ENCODE measurements at regions not wholly inside any gene's neighbourhood (a gene's known extent, or its start where the extent isn't known, plus 50 kb on each side); places are given as distances from the start of the nearest gene placed in this dataset.

- WGBS (ENCODE audit: insufficient coverage, low lambda C conversion rate), result 100% methylated on average over 1 of the region's 4 CpGs
- H3K27me3 ChIP-seq (ENCODE audit: control insufficient read depth, insufficient read depth, low read length), result no peaks in the 10 kb centered on the region
- no peak overlapping the region for H3K27ac ChIP-seq (ENCODE audit: low read length)
- H3K4me3 ChIP-seq (ENCODE audit: low read length), result no peak overlapping the region
- H3K9me3 ChIP-seq (ENCODE audit: control insufficient read depth, low read depth, low read length), result no peaks in the 10 kb centered on the region
- DNase-seq, result no peak
- no peaks in the 10 kb centered on the region for H3K36me3 ChIP-seq (ENCODE audit: control insufficient read depth, insufficient read depth, low read length)
- no peaks in the 10 kb centered on the region for H3K4me1 ChIP-seq (ENCODE audit: control insufficient read depth, insufficient read depth, low read length)
Measured at GRCh38 chr3:178181784-178182183, 354.5 kb upstream of the KCNMB2 start.

- no peaks in the 10 kb centered on the region for H3K4me1 ChIP-seq (ENCODE audit: control insufficient read depth, insufficient read depth, low read length)
- H3K27ac ChIP-seq (ENCODE audit: low read length), result no peak overlapping the region
- no peak for DNase-seq
- WGBS (ENCODE audit: insufficient coverage, low lambda C conversion rate), result no CpG with 5 or more reads among the region's 5 CpGs
- no peaks in the 10 kb centered on the region for H3K27me3 ChIP-seq (ENCODE audit: control insufficient read depth, insufficient read depth, low read length)
- H3K9me3 ChIP-seq (ENCODE audit: control insufficient read depth, low read depth, low read length), result no peaks in the 10 kb centered on the region
- H3K4me3 ChIP-seq (ENCODE audit: low read length), result no peak overlapping the region
- no peaks in the 10 kb centered on the region for H3K36me3 ChIP-seq (ENCODE audit: control insufficient read depth, insufficient read depth, low read length)
Measured at GRCh38 chr3:178182337-178182779, 353.9 kb upstream of the KCNMB2 start.

- no peak overlapping the region for H3K27ac ChIP-seq (ENCODE audit: low read length)
- H3K4me3 ChIP-seq (ENCODE audit: low read length), result no peak overlapping the region
- H3K9me3 ChIP-seq (ENCODE audit: control insufficient read depth, low read depth, low read length), result no peaks in the 10 kb centered on the region
- no peak for DNase-seq
- WGBS (ENCODE audit: insufficient coverage, low lambda C conversion rate), result 100% methylated on average over 2 of the region's 2 CpGs
- H3K4me1 ChIP-seq (ENCODE audit: control insufficient read depth, insufficient read depth, low read length), result no peaks in the 10 kb centered on the region
- H3K27me3 ChIP-seq (ENCODE audit: control insufficient read depth, insufficient read depth, low read length), result no peaks in the 10 kb centered on the region
- no peaks in the 10 kb centered on the region for H3K36me3 ChIP-seq (ENCODE audit: control insufficient read depth, insufficient read depth, low read length)
Measured at GRCh38 chr3:178184833-178185232, 351.4 kb upstream of the KCNMB2 start.

- no peak for DNase-seq
- no peaks in the 10 kb centered on the region for H3K4me1 ChIP-seq (ENCODE audit: control insufficient read depth, insufficient read depth, low read length)
- no peak overlapping the region for H3K27ac ChIP-seq (ENCODE audit: low read length)
- no peaks in the 10 kb centered on the region for H3K27me3 ChIP-seq (ENCODE audit: control insufficient read depth, insufficient read depth, low read length)
- WGBS (ENCODE audit: insufficient coverage, low lambda C conversion rate), result 100% methylated on average over 4 of the region's 4 CpGs
- no peaks in the 10 kb centered on the region for H3K36me3 ChIP-seq (ENCODE audit: control insufficient read depth, insufficient read depth, low read length)
- no peak overlapping the region for H3K4me3 ChIP-seq (ENCODE audit: low read length)
- no peaks in the 10 kb centered on the region for H3K9me3 ChIP-seq (ENCODE audit: control insufficient read depth, low read depth, low read length)
Measured at GRCh38 chr3:178186666-178187065, 349.6 kb upstream of the KCNMB2 start.

GRCh38 chr3:178189854-178190253 is 346.4 kb upstream of the KCNMB2 start:
- Histone ChIP-seq H3K27ac (ENCODE audit: low read length) (no peak overlapping the region), H3K4me3 (ENCODE audit: low read length) (no peak overlapping the region), H3K9me3 (ENCODE audit: control insufficient read depth, low read depth, low read length) (no peaks in the 10 kb centered on the region), H3K36me3 (ENCODE audit: control insufficient read depth, insufficient read depth, low read length) (no peaks in the 10 kb centered on the region), H3K27me3 (ENCODE audit: control insufficient read depth, insufficient read depth, low read length) (no peaks in the 10 kb centered on the region), H3K4me1 (ENCODE audit: control insufficient read depth, insufficient read depth, low read length) (no peaks in the 10 kb centered on the region)
- DNase-seq, result no peak
- WGBS (ENCODE audit: insufficient coverage, low lambda C conversion rate), result 90% methylated on average over 2 of the region's 3 CpGs

- Histone ChIP-seq H3K4me3 (ENCODE audit: low read length) (no peak overlapping the region), H3K36me3 (ENCODE audit: control insufficient read depth, insufficient read depth, low read length) (no peaks in the 10 kb centered on the region), H3K27me3 (ENCODE audit: control insufficient read depth, insufficient read depth, low read length) (no peaks in the 10 kb centered on the region), H3K9me3 (ENCODE audit: control insufficient read depth, low read depth, low read length) (no peaks in the 10 kb centered on the region), H3K27ac (ENCODE audit: low read length) (no peak overlapping the region), H3K4me1 (ENCODE audit: control insufficient read depth, insufficient read depth, low read length) (no peaks in the 10 kb centered on the region)
- no peak for DNase-seq
- WGBS (ENCODE audit: insufficient coverage, low lambda C conversion rate), result no CpG with 5 or more reads among the region's 1 CpG
Measured at GRCh38 chr3:178193846-178194245, 342.4 kb upstream of the KCNMB2 start.

GRCh38 chr3:178194539-178194938 is 341.7 kb upstream of the KCNMB2 start:
- no peak overlapping the region for H3K27ac ChIP-seq (ENCODE audit: low read length)
- no peak overlapping the region for H3K4me3 ChIP-seq (ENCODE audit: low read length)
- no peak for DNase-seq
- H3K9me3 ChIP-seq (ENCODE audit: control insufficient read depth, low read depth, low read length), result no peaks in the 10 kb centered on the region
- no peaks in the 10 kb centered on the region for H3K36me3 ChIP-seq (ENCODE audit: control insufficient read depth, insufficient read depth, low read length)
- 93% methylated on average over 3 of the region's 4 CpGs for WGBS (ENCODE audit: insufficient coverage, low lambda C conversion rate)
- no peaks in the 10 kb centered on the region for H3K27me3 ChIP-seq (ENCODE audit: control insufficient read depth, insufficient read depth, low read length)
- H3K4me1 ChIP-seq (ENCODE audit: control insufficient read depth, insufficient read depth, low read length), result no peaks in the 10 kb centered on the region

- H3K27me3 ChIP-seq (ENCODE audit: control insufficient read depth, insufficient read depth, low read length), result no peaks in the 10 kb centered on the region
- no peaks in the 10 kb centered on the region for H3K36me3 ChIP-seq (ENCODE audit: control insufficient read depth, insufficient read depth, low read length)
- WGBS (ENCODE audit: insufficient coverage, low lambda C conversion rate), result 93% methylated on average over 2 of the region's 2 CpGs
- no peak for DNase-seq
- H3K9me3 ChIP-seq (ENCODE audit: control insufficient read depth, low read depth, low read length), result no peaks in the 10 kb centered on the region
- no peaks in the 10 kb centered on the region for H3K4me1 ChIP-seq (ENCODE audit: control insufficient read depth, insufficient read depth, low read length)
- H3K4me3 ChIP-seq (ENCODE audit: low read length), result no peak overlapping the region
- H3K27ac ChIP-seq (ENCODE audit: low read length), result no peak overlapping the region
Measured at GRCh38 chr3:178195824-178196223, 340.4 kb upstream of the KCNMB2 start.

- Histone ChIP-seq H3K27me3 (ENCODE audit: control insufficient read depth, insufficient read depth, low read length) (no peaks in the 10 kb centered on the region), H3K4me3 (ENCODE audit: low read length) (no peak overlapping the region), H3K9me3 (ENCODE audit: control insufficient read depth, low read depth, low read length) (no peaks in the 10 kb centered on the region), H3K4me1 (ENCODE audit: control insufficient read depth, insufficient read depth, low read length) (peaks cover 8% of the 10 kb centered on the region), H3K27ac (ENCODE audit: low read length) (no peak overlapping the region), H3K36me3 (ENCODE audit: control insufficient read depth, insufficient read depth, low read length) (no peaks in the 10 kb centered on the region)
- WGBS (ENCODE audit: insufficient coverage, low lambda C conversion rate), result 40% methylated on average over 1 of the region's 1 CpG
- DNase-seq, result no peak
Measured at GRCh38 chr3:178198329-178198728, 337.9 kb upstream of the KCNMB2 start.

- Histone ChIP-seq H3K9me3 (ENCODE audit: control insufficient read depth, low read depth, low read length) (no peaks in the 10 kb centered on the region), H3K4me1 (ENCODE audit: control insufficient read depth, insufficient read depth, low read length) (peaks cover 8% of the 10 kb centered on the region), H3K27me3 (ENCODE audit: control insufficient read depth, insufficient read depth, low read length) (no peaks in the 10 kb centered on the region), H3K4me3 (ENCODE audit: low read length) (no peak overlapping the region), H3K27ac (ENCODE audit: low read length) (no peak overlapping the region), H3K36me3 (ENCODE audit: control insufficient read depth, insufficient read depth, low read length) (no peaks in the 10 kb centered on the region)
- DNase-seq, result no peak
- no CpG with 5 or more reads among the region's 5 CpGs for WGBS (ENCODE audit: insufficient coverage, low lambda C conversion rate)
Measured at GRCh38 chr3:178200316-178200715, 335.9 kb upstream of the KCNMB2 start.

- no peak for DNase-seq
- WGBS (ENCODE audit: insufficient coverage, low lambda C conversion rate), result no CpG with 5 or more reads among the region's 1 CpG
- H3K27ac ChIP-seq (ENCODE audit: low read length), result peak overlapping the region; percentile 38
- no peaks in the 10 kb centered on the region for H3K27me3 ChIP-seq (ENCODE audit: control insufficient read depth, insufficient read depth, low read length)
- no peaks in the 10 kb centered on the region for H3K9me3 ChIP-seq (ENCODE audit: control insufficient read depth, low read depth, low read length)
- H3K4me3 ChIP-seq (ENCODE audit: low read length), result no peak overlapping the region
- no peaks in the 10 kb centered on the region for H3K36me3 ChIP-seq (ENCODE audit: control insufficient read depth, insufficient read depth, low read length)
- H3K4me1 ChIP-seq (ENCODE audit: control insufficient read depth, insufficient read depth, low read length), result peaks cover 13% of the 10 kb centered on the region
Measured at GRCh38 chr3:178201714-178202113, 334.5 kb upstream of the KCNMB2 start.

All from large intestine (tissue), 3 donors.